Mesenchymal stem cell (in vitro differentiated cells and primary cell): ENCODE measurements at regions not wholly inside any gene's neighbourhood (a gene's known extent, or its start where the extent isn't known, plus 50 kb on each side); places are given as distances from the start of the nearest gene placed in this dataset.

Source experiments
- DNase-seq: peaks from one replicate; pipeline ENCODE4 v3.0.0-alpha.2; 2013
- H2AFZ ChIP-seq: one replicate; pipeline ENCODE4 v1.6.1; 2013; ENCODE audit warnings: low read depth, mild to moderate bottlenecking, control low read depth, inconsistent platforms, low read length, moderate library complexity
- H2AK5ac ChIP-seq: 2 replicates; pipeline ENCODE4 v1.6.1; 2013; ENCODE audit warnings: low read length, moderate library complexity, mild to moderate bottlenecking, inconsistent platforms; ENCODE audit not compliant: severe bottlenecking
- H2BK120ac ChIP-seq: one replicate; pipeline ENCODE4 v1.6.1; 2013; ENCODE audit warnings: low read depth, mild to moderate bottlenecking, inconsistent platforms, low read length, moderate library complexity
- H2BK12ac ChIP-seq, 2 experiments: one replicate each; pipeline ENCODE4 v1.6.1; 2013; ENCODE audit warnings: inconsistent platforms in 2 of 2, low read length in 2 of 2, mild to moderate bottlenecking in 2 of 2, moderate library complexity in 2 of 2, control low read depth in 1 of 2
- H2BK15ac ChIP-seq: one replicate; pipeline ENCODE4 v1.6.1; 2013; ENCODE audit warnings: mild to moderate bottlenecking, low read depth, inconsistent platforms; ENCODE audit not compliant: poor library complexity, severe bottlenecking
- H2BK5ac ChIP-seq: 2 replicates; pipeline ENCODE4 v1.6.1; 2013; ENCODE audit warnings: low read depth, mild to moderate bottlenecking, low read length, control low read depth, inconsistent platforms; ENCODE audit not compliant: poor library complexity, severe bottlenecking
- H3K14ac ChIP-seq, 2 experiments: one replicate each; pipeline ENCODE4 v1.6.1; 2013; ENCODE audit warnings: inconsistent platforms in 2 of 2, low read length in 2 of 2, control low read depth in 1 of 2, mild to moderate bottlenecking in 1 of 2, moderate library complexity in 1 of 2
- H3K18ac ChIP-seq, 2 experiments: one replicate each; pipeline ENCODE4 v1.6.1; 2013; ENCODE audit warnings: inconsistent platforms in 2 of 2, low read length in 2 of 2, control low read depth in 1 of 2, low read depth in 1 of 2, mild to moderate bottlenecking in 1 of 2
- H3K23ac ChIP-seq, 2 experiments: one replicate each; pipeline ENCODE4 v1.6.1; 2013; ENCODE audit warnings: inconsistent platforms in 2 of 2, low read length in 2 of 2, mild to moderate bottlenecking in 2 of 2, moderate library complexity in 2 of 2, control low read depth in 1 of 2
- H3K27ac ChIP-seq: 2 replicates; pipeline ENCODE4 v1.5.1; 2013; ENCODE audit warnings: mild to moderate bottlenecking, moderate library complexity, low read length, control low read depth, inconsistent platforms; ENCODE audit not compliant: poor library complexity, severe bottlenecking
- H3K27me3 ChIP-seq, 2 experiments: 2 replicates each; pipeline versions ENCODE4 v1.6.1 to v1.7.0; 2013; ENCODE audit warnings: low read length in 2 of 2, mild to moderate bottlenecking in 2 of 2, moderate library complexity in 2 of 2, control low read depth in 1 of 2, inconsistent platforms in 1 of 2; ENCODE audit not compliant: control insufficient read depth in 1 of 2, insufficient read depth in 1 of 2
- H3K36me3 ChIP-seq, 2 experiments: 2 replicates each; pipeline versions ENCODE4 v1.6.1 to v1.7.0; 2013; ENCODE audit warnings: low read length in 2 of 2, control low read depth in 1 of 2, inconsistent platforms in 1 of 2, low read depth in 1 of 2, mild to moderate bottlenecking in 1 of 2; ENCODE audit not compliant: insufficient read depth in 2 of 2, control insufficient read depth in 1 of 2
- H3K4ac ChIP-seq, 2 experiments: one replicate each; pipeline ENCODE4 v1.6.1; 2013; ENCODE audit warnings: inconsistent platforms in 2 of 2, low read length in 2 of 2, mild to moderate bottlenecking in 2 of 2, moderate library complexity in 2 of 2, control low read depth in 1 of 2, low read depth in 1 of 2
- H3K4me1 ChIP-seq: 2 replicates; pipeline ENCODE4 v1.6.1; 2013; ENCODE audit warnings: low read depth, low read length, control low read depth; ENCODE audit not compliant: control insufficient read depth, insufficient read depth
- H3K4me2 ChIP-seq: 2 replicates; pipeline ENCODE4 v1.6.1; 2013; ENCODE audit warnings: low read length, mild to moderate bottlenecking, inconsistent platforms; ENCODE audit not compliant: poor library complexity, severe bottlenecking
- H3K4me3 ChIP-seq, 2 experiments: 2 replicates each; pipeline versions ENCODE4 v1.5.1 to v1.7.0; 2013; ENCODE audit warnings: low read length in 2 of 2, mild to moderate bottlenecking in 2 of 2, control low read depth in 1 of 2, low read depth in 1 of 2; ENCODE audit not compliant: insufficient read depth in 1 of 2
- H3K79me1 ChIP-seq: replicated peaks from 2 replicates; pipeline ENCODE4 v1.6.1; 2013; ENCODE audit warnings: mild to moderate bottlenecking, control low read depth, low read length, inconsistent platforms; ENCODE audit not compliant: poor library complexity, severe bottlenecking
- H3K9ac ChIP-seq: 2 replicates; pipeline ENCODE4 v1.7.0; 2013; ENCODE audit warnings: mild to moderate bottlenecking, low read length, moderate library complexity
- H3K9me3 ChIP-seq: 2 replicates; pipeline ENCODE4 v1.7.0; 2013; ENCODE audit warnings: mild to moderate bottlenecking, low read length; ENCODE audit not compliant: control insufficient read depth
- H4K8ac ChIP-seq: one replicate; pipeline ENCODE4 v1.6.1; 2013; ENCODE audit warnings: inconsistent platforms, mild to moderate bottlenecking, low read length, moderate library complexity
- H4K91ac ChIP-seq: one replicate; pipeline ENCODE4 v1.6.1; 2013; ENCODE audit warnings: mild to moderate bottlenecking, low read length, inconsistent platforms
- WGBS: methylation state at CpG from one replicate; pipeline ENCODE4 v1.1.7; 2013; ENCODE audit warnings: mixed read lengths; 5-methylcytosine and 5-hydroxymethylcytosine counted together

DNA sequence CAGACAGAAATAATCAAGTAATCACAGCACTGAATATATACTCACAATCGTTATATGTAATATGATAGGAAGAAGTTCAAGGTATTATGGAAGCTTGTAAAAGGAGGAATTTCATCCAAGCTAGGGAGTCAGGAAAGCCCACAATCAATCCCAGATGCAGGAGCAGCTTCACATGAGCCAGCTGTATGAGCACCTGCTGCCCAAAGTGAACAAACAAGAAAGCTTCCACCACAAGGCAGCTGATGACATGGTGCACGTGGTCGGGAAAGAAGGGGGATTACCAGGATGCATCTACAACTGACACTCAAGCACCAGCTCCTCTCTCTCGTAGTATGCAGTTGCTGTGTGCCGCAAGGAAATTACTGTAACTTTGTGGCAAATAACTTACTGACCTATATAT, 225.2 kb downstream of the XPNPEP1 start:
- WGBS = 67% methylated on average over 2 of the region's 5 CpGs
- H3K4me3 ChIP-seq = no peak overlapping the region

DNA sequence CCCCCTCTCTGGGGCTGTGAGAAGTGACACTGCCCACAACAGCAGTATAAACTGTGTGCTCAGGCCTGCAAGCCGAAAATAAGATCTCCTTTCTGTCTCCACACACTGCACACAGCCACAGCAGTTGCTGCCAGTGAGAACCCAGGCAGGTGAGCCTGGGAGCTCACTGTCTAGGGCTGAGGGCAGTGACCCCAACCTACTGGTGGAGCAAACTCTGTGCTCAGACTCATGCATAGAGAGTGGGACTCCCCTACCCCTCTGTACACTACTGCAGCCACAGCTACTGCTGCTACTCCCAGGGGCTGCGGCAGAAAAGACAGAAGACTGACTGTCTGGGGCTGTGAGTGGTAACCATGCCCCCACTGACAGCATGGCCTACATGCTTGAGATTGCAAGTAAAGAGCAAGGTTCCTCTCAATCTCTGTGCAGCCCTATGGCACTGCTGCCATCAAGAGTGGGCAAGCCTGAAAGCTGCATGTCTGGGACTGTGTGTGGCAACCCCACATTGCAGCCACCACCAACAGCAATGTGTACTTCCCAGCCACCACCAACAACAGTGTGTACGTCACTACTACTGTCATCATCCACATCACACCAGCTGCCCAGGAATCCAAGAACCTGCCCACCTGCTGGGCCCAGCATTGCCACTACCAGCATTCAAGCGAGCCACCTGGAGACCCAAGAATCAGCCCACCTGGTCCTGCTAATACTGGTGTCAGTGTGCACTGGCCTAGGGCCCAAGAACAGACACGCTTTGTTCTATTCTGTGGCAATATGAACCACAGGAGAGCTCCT, 226.1 kb downstream of the XPNPEP1 start:
- Histone ChIP-seq H2BK5ac (no peak overlapping the region), H3K4ac (no peak overlapping the region), H2AK5ac (no peak overlapping the region), H3K4me1 (no peaks in the 10 kb centered on the region), H3K14ac (peak overlapping the region in 1 of 2 experiments; percentile 84), H3K27me3 (no peaks in the 10 kb centered on the region), H4K8ac (no peak overlapping the region), H3K79me1 (no peaks in the 10 kb centered on the region), H4K91ac (no peak overlapping the region), H3K9ac (no peak overlapping the region), H3K4me3 (no peak overlapping the region), H2BK120ac (no peak overlapping the region), H3K4me2 (no peak overlapping the region), H3K23ac (no peak overlapping the region), H2BK12ac (no peak overlapping the region), H2BK15ac (no peak overlapping the region), H3K18ac (no peak overlapping the region), H3K36me3 (no peaks in the 10 kb centered on the region), H2AFZ (no peak overlapping the region), H3K9me3 (no peaks in the 10 kb centered on the region), H3K27ac (no peak overlapping the region)
- DNase-seq = no peak
- 54% methylated on average over 5 of the region's 5 CpGs for WGBS

More for the DNA sequence above, 225.2 kb downstream of the XPNPEP1 start:
- Histone ChIP-seq H2BK12ac (no peak overlapping the region), H2AFZ (no peak overlapping the region), H3K4me1 (no peaks in the 10 kb centered on the region), H3K4me2 (no peak overlapping the region), H3K27ac (no peak overlapping the region), H4K91ac (no peak overlapping the region), H4K8ac (no peak overlapping the region), H3K4ac (no peak overlapping the region), H2BK15ac (no peak overlapping the region), H3K36me3 (no peaks in the 10 kb centered on the region), H3K79me1 (no peaks in the 10 kb centered on the region), H3K23ac (no peak overlapping the region), H2AK5ac (no peak overlapping the region), H3K9me3 (no peaks in the 10 kb centered on the region), H3K27me3 (no peaks in the 10 kb centered on the region), H3K9ac (no peak overlapping the region), H3K14ac (no peak overlapping the region), H2BK5ac (no peak overlapping the region), H2BK120ac (no peak overlapping the region), H3K18ac (no peak overlapping the region)
- DNase-seq = no peak

DNA sequence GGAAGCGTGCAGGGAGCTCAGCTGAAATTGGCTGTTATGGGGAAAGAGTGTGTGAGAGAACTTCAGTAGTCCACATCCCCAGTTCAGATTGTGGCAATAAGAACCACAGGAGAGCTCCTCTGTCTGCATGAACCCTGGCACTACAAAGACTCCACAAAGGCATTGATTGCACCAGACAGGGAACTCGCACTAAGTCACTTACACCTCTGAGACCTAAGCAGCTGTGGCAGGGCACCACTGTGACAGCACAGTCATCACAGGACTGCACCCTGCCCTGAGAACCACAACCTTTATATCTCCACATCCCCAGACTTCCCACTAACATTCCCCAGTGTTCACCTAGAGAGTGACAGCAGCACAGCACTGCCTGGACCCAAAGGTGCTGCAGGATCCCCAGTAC, 226.8 kb downstream of the XPNPEP1 start:
- Histone ChIP-seq H2BK12ac (no peak overlapping the region), H3K9me3 (no peaks in the 10 kb centered on the region), H3K36me3 (no peaks in the 10 kb centered on the region), H3K23ac (no peak overlapping the region), H3K4me1 (no peaks in the 10 kb centered on the region), H3K4ac (no peak overlapping the region), H3K4me3 (no peak overlapping the region), H4K8ac (no peak overlapping the region), H3K9ac (no peak overlapping the region), H2BK5ac (no peak overlapping the region), H3K79me1 (no peaks in the 10 kb centered on the region), H2AK5ac (no peak overlapping the region), H3K27me3 (no peaks in the 10 kb centered on the region), H2AFZ (no peak overlapping the region), H2BK15ac (no peak overlapping the region), H2BK120ac (no peak overlapping the region), H3K4me2 (no peak overlapping the region), H3K14ac (no peak overlapping the region), H3K27ac (no peak overlapping the region), H3K18ac (no peak overlapping the region), H4K91ac (no peak overlapping the region)
- no peak for DNase-seq
- WGBS = 77% methylated on average over 1 of the region's 2 CpGs

DNA sequence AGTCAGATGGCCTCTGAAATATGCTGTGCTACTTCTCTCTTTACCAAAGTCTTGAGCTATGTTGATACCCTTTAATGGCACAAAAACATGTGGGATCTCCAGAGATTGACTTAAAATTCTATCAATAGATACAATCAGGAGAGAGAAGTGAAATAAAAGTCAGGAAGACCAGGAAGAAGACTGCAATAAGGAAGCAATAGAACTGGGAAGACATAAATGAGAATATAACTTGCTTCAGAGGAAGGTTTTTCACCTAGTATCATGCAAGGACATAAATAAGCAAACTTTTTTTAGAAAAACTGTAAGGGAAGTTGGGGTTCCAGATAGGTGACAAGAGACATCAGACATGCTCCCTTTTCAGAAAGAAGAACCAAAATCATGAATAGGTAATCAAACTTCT, 227.3 kb downstream of the XPNPEP1 start:
- Histone ChIP-seq H3K27me3 (no peaks in the 10 kb centered on the region), H4K91ac (no peak overlapping the region), H2BK12ac (no peak overlapping the region), H3K18ac (no peak overlapping the region), H3K27ac (no peak overlapping the region), H3K79me1 (no peaks in the 10 kb centered on the region), H3K4me3 (no peak overlapping the region), H3K9ac (no peak overlapping the region), H3K4me2 (no peak overlapping the region), H3K9me3 (no peaks in the 10 kb centered on the region), H3K4ac (no peak overlapping the region), H3K23ac (no peak overlapping the region), H2BK15ac (no peak overlapping the region), H3K36me3 (no peaks in the 10 kb centered on the region), H4K8ac (no peak overlapping the region), H2BK5ac (no peak overlapping the region), H2AFZ (no peak overlapping the region), H2BK120ac (no peak overlapping the region), H3K4me1 (no peaks in the 10 kb centered on the region), H3K14ac (no peak overlapping the region), H2AK5ac (no peak overlapping the region)
- no peak for DNase-seq
